CD8-positive, alpha-beta memory T cell (primary cell): ENCODE measurements at regions not wholly inside any gene's neighbourhood (a gene's known extent, or its start where the extent isn't known, plus 50 kb on each side); places are given as distances from the start of the nearest gene placed in this dataset.

Experiments
- CTCF ChIA-PET: fragments of 350-600 bp; sonication (Branson Sonifier 250); formaldehyde crosslinking; loops from one replicate; lab custom pipeline; 2021; ENCODE audit warnings: antibody characterized with exemption; lab: Charles Lee
- POLR2A ChIA-PET: fragments of 350-600 bp; sonication (Branson Sonifier 250); formaldehyde crosslinking; loops from one replicate; lab custom pipeline; 2021; ENCODE audit warnings: antibody characterized with exemption; lab: Charles Lee
- DNase-seq, 5 donors: peaks; one replicate each; pipeline versions ENCODE4 v3.0.0 to v3.0.0-alpha.2; 2020 to 2022; ENCODE audit warnings: mixed read lengths in 1 of 5
- H3K27ac ChIP-seq: one replicate; pipeline ENCODE4 v1.7.0; 2013; ENCODE audit warnings: low read depth, mild to moderate bottlenecking, low read length, moderate library complexity
- H3K27me3 ChIP-seq: 2 replicates; pipeline ENCODE4 v1.7.0; 2013; ENCODE audit warnings: low read length, mild to moderate bottlenecking; ENCODE audit not compliant: insufficient read depth, poor library complexity, severe bottlenecking
- H3K36me3 ChIP-seq: 2 replicates; pipeline ENCODE4 v1.7.0; 2013; ENCODE audit warnings: mild to moderate bottlenecking, low read length, moderate library complexity; ENCODE audit not compliant: insufficient read depth
- H3K4me1 ChIP-seq: 2 replicates; pipeline ENCODE4 v1.7.0; 2013; ENCODE audit warnings: mild to moderate bottlenecking, low read length, moderate library complexity; ENCODE audit not compliant: insufficient read depth
- H3K4me3 ChIP-seq: 2 replicates; pipeline ENCODE4 v1.7.0; 2013; ENCODE audit warnings: mild to moderate bottlenecking, low read length
- H3K9me3 ChIP-seq: 2 replicates; pipeline ENCODE4 v1.7.0; 2013; ENCODE audit warnings: mild to moderate bottlenecking, low read length
- H3K27ac Mint-ChIP-seq, 8 donors: one replicate each; pipeline ENCODE4 v1.8.0; 2020 to 2021; ENCODE audit warnings: mixed read lengths in 8 of 8, mild to moderate bottlenecking in 6 of 8, inconsistent platforms in 3 of 8, moderate library complexity in 3 of 8
- H3K27me3 Mint-ChIP-seq, 2 donors: one replicate each; pipeline ENCODE4 v1.8.0; 2020 to 2021; ENCODE audit warnings: mixed read lengths in 2 of 2, mild to moderate bottlenecking in 1 of 2, moderate library complexity in 1 of 2
- H3K36me3 Mint-ChIP-seq, 3 donors: one replicate each; pipeline ENCODE4 v1.8.0; 2020 to 2021; ENCODE audit warnings: mixed read lengths in 3 of 3, inconsistent platforms in 1 of 3, mild to moderate bottlenecking in 1 of 3
- H3K4me1 Mint-ChIP-seq, 3 donors: one replicate each; pipeline ENCODE4 v1.8.0; 2020 to 2021; ENCODE audit warnings: mixed read lengths in 3 of 3, inconsistent platforms in 1 of 3, mild to moderate bottlenecking in 1 of 3
- H3K4me3 Mint-ChIP-seq, 7 donors: one replicate each; pipeline ENCODE4 v1.8.0; 2020 to 2021; ENCODE audit warnings: mixed read lengths in 7 of 7, mild to moderate bottlenecking in 6 of 7, moderate library complexity in 4 of 7, inconsistent platforms in 2 of 7
- H3K9me3 Mint-ChIP-seq, 5 donors: one replicate each; pipeline ENCODE4 v1.8.0; 2020 to 2022; ENCODE audit warnings: mixed read lengths in 5 of 5, mild to moderate bottlenecking in 3 of 5, moderate library complexity in 2 of 5, inconsistent platforms in 1 of 5

DNA sequence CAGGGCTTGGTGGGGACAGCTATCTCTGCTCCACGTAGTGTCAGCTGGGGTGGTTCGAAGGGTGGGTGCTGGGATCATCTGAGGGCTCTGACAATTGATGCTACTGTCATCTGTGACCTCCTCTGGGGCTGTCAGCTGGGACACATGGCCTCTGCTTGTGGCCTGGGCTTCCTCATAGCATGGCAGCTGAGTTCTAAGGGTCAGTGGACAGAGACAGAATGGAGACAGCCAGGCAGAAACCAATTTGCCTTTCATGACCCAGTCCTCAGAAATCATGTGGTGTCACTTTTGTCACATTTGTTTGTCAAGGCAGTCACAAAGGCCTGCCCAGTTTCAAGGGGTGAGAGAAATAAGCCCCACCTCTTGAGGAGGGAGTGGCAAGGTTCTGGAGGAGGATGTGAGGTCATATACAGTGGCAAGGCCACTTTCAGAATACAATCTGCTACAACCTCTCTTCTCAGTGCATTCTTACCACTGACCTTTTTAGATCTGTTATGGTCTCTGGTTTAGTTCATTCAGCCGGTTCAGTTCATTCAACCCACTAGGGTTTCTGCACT lies 103.6 kb upstream of the BCOR start:
- Histone ChIP-seq H3K36me3 (no peaks in the 10 kb centered on the region), H3K4me3 (no peak overlapping the region), H3K27ac (no peak overlapping the region), H3K27me3 (no peaks in the 10 kb centered on the region), H3K4me1 (peaks cover 4% of the 10 kb centered on the region), H3K9me3 (no peaks in the 10 kb centered on the region)
- peak in 3 of 5 donors; percentile 8 to 59 (median 33) for DNase-seq
- H3K27me3 Mint-ChIP-seq: peaks cover 0 to 2% of the 10 kb centered on the region in 2 donors
- CTCF ChIA-PET: no interaction called here
- H3K4me1 Mint-ChIP-seq: peaks cover 18 to 22% (median 19%) of the 10 kb centered on the region in 3 donors
- H3K36me3 Mint-ChIP-seq: no peaks in the 10 kb centered on the region
- H3K9me3 Mint-ChIP-seq: no peaks in the 10 kb centered on the region
- peak overlapping the region; percentile 59 to 92 (median 84) for H3K27ac Mint-ChIP-seq
- peak overlapping the region in 5 of 7 donors; percentile 32 to 87 (median 63) for H3K4me3 Mint-ChIP-seq
- POLR2A ChIA-PET: no interaction called here

DNA sequence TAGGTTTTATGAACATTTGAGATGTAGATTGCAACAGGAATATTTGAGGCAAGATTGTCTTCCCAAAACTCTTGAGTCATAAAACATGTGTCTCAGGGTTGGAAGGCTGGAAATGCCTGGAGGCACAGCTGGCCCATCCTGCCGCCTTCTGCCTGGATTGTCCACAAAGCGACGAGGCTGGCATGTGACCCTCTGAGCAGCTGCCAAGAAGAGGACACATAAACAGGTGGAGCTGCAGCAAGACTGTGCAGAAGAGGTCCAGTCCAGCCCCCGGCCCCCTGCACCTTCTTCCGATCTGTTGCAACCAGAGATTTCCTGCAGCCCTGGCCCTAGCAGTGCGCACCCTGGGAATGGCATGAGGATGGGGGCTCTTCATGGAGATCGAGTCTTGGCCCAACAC lies 101.9 kb upstream of the BCOR start:
- Mint-ChIP-seq H3K4me1 (peaks cover 18 to 22% (median 19%) of the 10 kb centered on the region in 3 donors), H3K27me3 (peaks cover 0 to 2% of the 10 kb centered on the region in 2 donors), H3K4me3 (no peak overlapping the region), H3K36me3 (no peaks in the 10 kb centered on the region), H3K9me3 (no peaks in the 10 kb centered on the region), H3K27ac (no peak overlapping the region)
- no peaks in the 10 kb centered on the region for H3K36me3 ChIP-seq
- H3K9me3 ChIP-seq: no peaks in the 10 kb centered on the region
- no peak for DNase-seq
- H3K27ac ChIP-seq: no peak overlapping the region
- no peaks in the 10 kb centered on the region for H3K27me3 ChIP-seq
- CTCF ChIA-PET: no interaction called here
- H3K4me1 ChIP-seq: peaks cover 4% of the 10 kb centered on the region
- POLR2A ChIA-PET: interaction anchor here (0.5 kb wide), 1 partner anchor 56 kb away, joined by 6 read pairs; no protein-coding TSS in a partner anchor
- no peak overlapping the region for H3K4me3 ChIP-seq

- no peak overlapping the region for H3K4me3 Mint-ChIP-seq
- H3K27me3 Mint-ChIP-seq: peaks cover 0 to 4% of the 10 kb centered on the region in 2 donors
- CTCF ChIA-PET: no interaction called here
- DNase-seq: no peak
- Histone ChIP-seq H3K4me3 (no peak overlapping the region), H3K27me3 (no peaks in the 10 kb centered on the region), H3K9me3 (no peaks in the 10 kb centered on the region), H3K4me1 (peaks cover 4% of the 10 kb centered on the region), H3K27ac (no peak overlapping the region), H3K36me3 (no peaks in the 10 kb centered on the region)
- H3K9me3 Mint-ChIP-seq: peaks cover 0 to 4% (median 0%) of the 10 kb centered on the region in 5 donors
- H3K27ac Mint-ChIP-seq: no peak overlapping the region
- POLR2A ChIA-PET: no interaction called here
- H3K4me1 Mint-ChIP-seq: peaks cover 9 to 10% (median 9%) of the 10 kb centered on the region in 3 donors
- no peaks in the 10 kb centered on the region for H3K36me3 Mint-ChIP-seq
Observed at GRCh38 chrX:40197071-40197470, 99.3 kb upstream of the BCOR start.

- Histone ChIP-seq H3K4me1 (no peaks in the 10 kb centered on the region), H3K36me3 (no peaks in the 10 kb centered on the region), H3K4me3 (no peak overlapping the region), H3K27ac (no peak overlapping the region), H3K9me3 (no peaks in the 10 kb centered on the region), H3K27me3 (no peaks in the 10 kb centered on the region)
- H3K27me3 Mint-ChIP-seq: peaks cover 0 to 2% of the 10 kb centered on the region in 2 donors
- CTCF ChIA-PET: no interaction called here
- H3K4me1 Mint-ChIP-seq: no peaks in the 10 kb centered on the region
- no peaks in the 10 kb centered on the region for H3K36me3 Mint-ChIP-seq
- POLR2A ChIA-PET: no interaction called here
- H3K27ac Mint-ChIP-seq: peak overlapping the region in 1 of 8 donors; percentile 57
- no peak for DNase-seq
- peaks cover 0 to 4% (median 0%) of the 10 kb centered on the region in 5 donors for H3K9me3 Mint-ChIP-seq
- no peak overlapping the region for H3K4me3 Mint-ChIP-seq
Observed at GRCh38 chrX:40195368-40195767, 97.6 kb upstream of the BCOR start.

DNA sequence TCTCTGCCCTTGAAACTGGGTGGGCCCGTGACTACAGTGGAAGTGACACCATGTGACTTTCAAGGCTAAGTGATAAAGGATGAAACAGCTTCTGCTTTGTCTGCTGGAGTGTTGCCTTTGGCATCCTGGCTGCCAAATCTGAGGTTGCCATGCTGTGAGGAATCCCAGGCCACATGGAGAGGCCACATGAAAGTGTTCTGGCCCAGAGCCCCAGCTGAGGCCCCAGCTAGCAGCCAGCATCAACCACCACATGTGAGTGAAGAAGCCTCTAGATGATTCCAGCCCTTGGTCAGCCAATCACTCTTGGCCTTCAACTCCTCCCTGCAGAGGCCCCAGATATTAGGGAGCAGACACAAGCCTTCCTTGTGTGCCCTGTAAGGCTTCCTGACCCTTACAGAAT lies 94.4 kb upstream of the BCOR start:
- no peaks in the 10 kb centered on the region for H3K36me3 ChIP-seq
- peaks cover 0 to 2% of the 10 kb centered on the region in 2 donors for H3K27me3 Mint-ChIP-seq
- ChIA-PET POLR2A (no interaction called here), CTCF (no interaction called here)
- no peak for DNase-seq
- H3K4me1 Mint-ChIP-seq: no peaks in the 10 kb centered on the region
- H3K27ac ChIP-seq: no peak overlapping the region
- H3K9me3 Mint-ChIP-seq: peaks cover 0 to 4% (median 0%) of the 10 kb centered on the region in 5 donors
- H3K4me3 Mint-ChIP-seq: no peak overlapping the region
- H3K27ac Mint-ChIP-seq: no peak overlapping the region
- no peaks in the 10 kb centered on the region for H3K27me3 ChIP-seq
- no peaks in the 10 kb centered on the region for H3K36me3 Mint-ChIP-seq
- H3K9me3 ChIP-seq: no peaks in the 10 kb centered on the region
- no peak overlapping the region for H3K4me3 ChIP-seq
- no peaks in the 10 kb centered on the region for H3K4me1 ChIP-seq

GRCh38 chrX:40189637-40190036 lies 91.9 kb upstream of the BCOR start:
- Mint-ChIP-seq H3K4me3 (no peak overlapping the region), H3K27me3 (peaks cover 0 to 2% of the 10 kb centered on the region in 2 donors), H3K36me3 (peaks cover 0 to 9% (median 4%) of the 10 kb centered on the region in 3 donors), H3K27ac (no peak overlapping the region), H3K4me1 (no peaks in the 10 kb centered on the region), H3K9me3 (peaks cover 0 to 8% (median 5%) of the 10 kb centered on the region in 5 donors)
- no peak for DNase-seq
- POLR2A ChIA-PET: no interaction called here
- Histone ChIP-seq H3K36me3 (no peaks in the 10 kb centered on the region), H3K9me3 (no peaks in the 10 kb centered on the region), H3K27me3 (no peaks in the 10 kb centered on the region), H3K4me3 (no peak overlapping the region), H3K4me1 (no peaks in the 10 kb centered on the region), H3K27ac (no peak overlapping the region)
- CTCF ChIA-PET: no interaction called here

GRCh38 chrX:40188573-40189417 lies 91.0 kb upstream of the BCOR start:
- DNase-seq: no peak
- Histone ChIP-seq H3K9me3 (no peaks in the 10 kb centered on the region), H3K4me1 (no peaks in the 10 kb centered on the region), H3K36me3 (no peaks in the 10 kb centered on the region), H3K27me3 (no peaks in the 10 kb centered on the region), H3K27ac (no peak overlapping the region), H3K4me3 (no peak overlapping the region)
- H3K36me3 Mint-ChIP-seq: peaks cover 0 to 9% (median 4%) of the 10 kb centered on the region in 3 donors
- CTCF ChIA-PET: interaction anchor here (1.4 kb wide), 1 partner anchor 11 kb away, joined by 3 read pairs; no protein-coding TSS in a partner anchor
- no peak overlapping the region for H3K4me3 Mint-ChIP-seq
- no peak overlapping the region for H3K27ac Mint-ChIP-seq
- no peaks in the 10 kb centered on the region for H3K4me1 Mint-ChIP-seq
- POLR2A ChIA-PET: no interaction called here
- peaks cover 0 to 2% of the 10 kb centered on the region in 2 donors for H3K27me3 Mint-ChIP-seq
- peaks cover 0 to 8% (median 5%) of the 10 kb centered on the region in 5 donors for H3K9me3 Mint-ChIP-seq

- Histone ChIP-seq H3K4me1 (no peaks in the 10 kb centered on the region), H3K36me3 (no peaks in the 10 kb centered on the region), H3K4me3 (no peak overlapping the region), H3K27ac (no peak overlapping the region), H3K27me3 (no peaks in the 10 kb centered on the region), H3K9me3 (no peaks in the 10 kb centered on the region)
- no peak for DNase-seq
- POLR2A ChIA-PET: no interaction called here
- H3K27ac Mint-ChIP-seq: peak overlapping the region in 1 of 8 donors; percentile 34
- H3K36me3 Mint-ChIP-seq: peaks cover 0 to 9% (median 4%) of the 10 kb centered on the region in 3 donors
- no peak overlapping the region for H3K4me3 Mint-ChIP-seq
- peaks cover 0 to 5% of the 10 kb centered on the region in 2 donors for H3K27me3 Mint-ChIP-seq
- H3K9me3 Mint-ChIP-seq: peaks cover 0 to 6% (median 5%) of the 10 kb centered on the region in 5 donors
- CTCF ChIA-PET: no interaction called here
- H3K4me1 Mint-ChIP-seq: no peaks in the 10 kb centered on the region
Observed at GRCh38 chrX:40184968-40185367, 87.2 kb upstream of the BCOR start.
